Stimulated activated CD4-positive, alpha-beta T cell treated with anti-CD3 and anti-CD28 coated beads, TNF-alpha, amount 100 ng/mL, for 48 hours (primary cell): ENCODE measurements at regions not wholly inside any gene's neighbourhood (a gene's known extent, or its start where the extent isn't known, plus 50 kb on each side); places are given as distances from the start of the nearest gene placed in this dataset.
"Not testable (repeated sequence)": the region's sequence is repeated elsewhere in the genome, so short reads cannot be mapped to it uniquely, and the experiment has no call there.

Experiments used
- DNase-seq, 3 donors: peaks; one replicate each; pipeline ENCODE4 v3.0.0-alpha.2; 2020; ENCODE audit warnings: low read depth in 3 of 3

DNA sequence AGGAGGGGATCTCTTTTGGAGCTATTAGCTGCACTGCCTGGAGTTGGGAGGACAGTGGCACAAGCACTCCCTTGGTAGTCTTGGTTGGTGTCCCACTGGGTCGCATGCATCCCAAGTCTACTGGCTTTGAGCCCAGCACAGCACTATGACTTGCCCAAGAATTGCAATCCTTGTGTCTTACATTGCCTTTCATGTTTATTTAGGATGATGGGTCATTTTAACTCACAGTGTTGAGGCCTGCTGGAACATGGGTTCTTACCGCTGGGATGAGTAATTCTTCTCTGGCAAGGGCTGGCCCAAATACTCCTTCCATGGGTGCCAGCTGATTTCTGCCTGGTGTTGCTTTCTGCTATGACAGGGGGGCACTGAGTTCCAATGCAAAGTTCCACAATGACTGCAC is 185.5 kb downstream of the TEX13C start:
- DNase-seq, result no peak

DNA sequence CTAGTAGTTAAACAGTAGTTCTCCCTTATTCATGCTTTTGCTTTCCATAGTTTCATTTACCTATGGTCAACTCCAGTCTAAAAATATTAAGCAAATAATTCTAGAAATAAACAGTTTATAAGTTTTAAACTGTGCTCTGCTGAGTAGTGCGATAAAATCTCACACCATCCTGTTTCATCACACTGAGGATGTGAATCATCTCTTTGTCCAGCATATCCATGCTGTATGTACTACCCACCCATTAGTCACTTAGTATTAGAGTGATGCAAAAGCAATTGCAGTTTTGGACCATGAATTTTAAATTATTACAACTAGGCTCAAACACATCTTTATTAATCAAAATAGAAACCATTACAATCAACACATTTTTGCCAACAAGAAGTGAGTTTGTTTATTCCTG is 187.4 kb downstream of the TEX13C start:
- no peak for DNase-seq

DNA sequence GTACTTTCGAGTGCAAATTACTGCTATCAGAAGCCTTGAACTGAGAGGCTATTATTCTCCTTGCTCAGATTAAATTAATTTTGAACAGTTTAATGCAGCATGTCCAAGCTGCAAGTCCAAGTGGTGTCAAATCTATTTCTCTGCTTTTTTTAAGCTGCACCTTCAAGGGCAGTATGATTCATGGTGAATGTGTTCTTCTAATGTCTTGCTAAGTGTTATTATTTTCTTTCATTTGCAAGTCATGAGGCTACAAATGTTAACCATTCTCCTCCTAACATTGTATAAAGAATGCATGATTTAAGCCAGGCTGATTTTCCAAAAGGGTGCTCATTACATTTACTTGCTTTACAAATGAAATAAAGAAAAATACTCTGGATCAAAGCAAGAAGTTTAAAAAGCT is 200.4 kb downstream of the TEX13C start:
- DNase-seq, result no peak

DNA sequence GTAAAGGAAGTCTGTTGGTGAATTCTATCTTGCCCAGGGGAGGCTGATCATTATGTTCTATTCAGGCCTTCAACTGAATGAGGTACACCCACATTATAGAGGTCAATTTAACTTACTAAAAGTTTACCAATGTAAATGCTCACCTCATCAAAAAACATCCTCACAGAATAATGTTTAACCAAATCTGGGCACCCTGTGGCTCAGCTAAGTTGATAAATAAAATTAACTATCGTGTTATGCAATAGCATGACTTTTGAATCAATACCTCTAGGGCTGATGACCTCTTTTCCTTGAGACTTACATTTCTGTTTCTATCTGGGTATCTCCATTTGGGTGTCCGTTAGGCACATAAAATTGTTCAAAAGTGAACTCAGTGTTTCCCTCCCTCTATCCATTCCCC is 203.1 kb downstream of the TEX13C start:
- DNase-seq, result no peak

DNA sequence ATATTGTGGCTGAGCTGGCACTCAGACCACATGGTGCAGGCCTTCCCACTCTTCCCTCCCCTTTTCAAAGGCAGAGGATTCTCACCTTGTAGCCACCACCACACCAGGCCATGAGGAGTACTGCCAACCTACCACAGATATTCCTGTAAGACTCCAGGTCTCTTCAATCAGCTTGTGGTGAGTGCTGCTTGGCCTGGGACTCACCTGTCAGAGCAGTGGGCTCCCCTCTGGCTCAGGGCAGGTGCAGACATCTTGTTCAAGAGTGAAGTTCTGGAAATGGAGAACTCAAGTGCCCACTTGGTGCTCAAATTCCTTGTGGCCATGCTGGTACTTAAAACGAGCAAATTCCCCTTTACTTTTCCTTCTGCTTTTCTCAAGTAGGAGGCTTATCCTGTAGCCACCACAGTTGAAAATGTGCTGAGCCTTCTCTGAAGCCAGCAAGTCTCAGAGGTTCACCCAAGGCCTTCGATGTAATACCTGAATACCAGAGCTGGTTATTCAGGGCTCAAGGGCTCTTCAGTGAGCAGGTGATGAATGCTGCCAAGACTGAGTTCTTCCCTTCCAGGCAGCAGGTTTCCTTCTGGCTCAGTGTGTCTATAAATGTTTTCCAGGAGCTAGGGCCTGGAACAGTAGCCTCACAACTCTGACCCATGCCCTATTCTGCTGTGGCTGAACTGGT is 212.9 kb downstream of the TEX13C start:
- no peak for DNase-seq

DNA sequence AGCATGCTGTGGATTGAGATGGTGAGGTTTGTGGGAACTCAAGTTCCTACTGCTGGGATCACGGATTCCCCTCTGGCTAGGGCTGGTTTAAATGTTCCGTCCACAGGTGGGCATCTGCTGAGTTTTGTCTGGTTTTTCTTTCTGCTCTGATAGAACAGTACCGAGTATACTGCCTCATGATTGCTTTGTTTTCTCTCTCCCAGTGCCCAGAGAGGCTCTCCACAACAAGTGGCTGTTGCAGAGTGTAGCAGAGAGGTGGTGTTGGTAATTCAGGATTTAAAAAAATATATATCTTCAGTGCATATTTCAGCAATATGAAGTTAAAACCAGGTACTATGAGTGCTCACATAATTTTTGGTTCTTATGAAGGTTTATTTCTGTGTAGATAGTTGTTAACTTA is 213.7 kb downstream of the TEX13C start:
- no peak for DNase-seq

DNA sequence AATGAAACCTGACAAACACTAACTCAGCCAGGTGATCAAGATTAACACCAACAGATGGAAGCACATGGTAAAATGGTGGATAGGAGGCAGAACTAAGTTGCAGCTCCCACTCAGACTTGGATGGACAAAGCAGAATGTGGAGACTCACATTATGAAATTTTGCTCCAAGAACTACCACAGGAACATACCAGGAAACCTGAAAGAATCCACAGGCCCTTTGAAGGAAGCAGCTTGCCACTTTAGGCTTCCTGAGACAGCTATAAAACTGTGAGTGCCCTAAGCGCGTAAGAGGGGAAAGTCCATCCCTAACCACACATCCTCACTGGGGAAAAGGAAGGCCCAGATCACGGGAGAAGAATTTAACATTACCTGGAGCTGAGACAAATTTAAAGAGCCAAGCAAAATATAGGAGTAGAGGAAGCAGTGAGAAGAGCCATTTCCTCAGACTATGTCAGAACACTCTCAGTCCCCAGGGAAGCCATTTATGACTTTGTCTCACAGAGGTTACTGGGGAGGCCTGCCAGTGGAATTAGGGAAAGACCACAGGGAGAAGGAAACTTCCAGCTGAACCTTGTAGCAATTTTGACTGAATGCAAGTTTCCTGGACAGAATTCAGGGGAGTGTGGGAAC is 224.5 kb downstream of the TEX13C start:
- no peak for DNase-seq

DNA sequence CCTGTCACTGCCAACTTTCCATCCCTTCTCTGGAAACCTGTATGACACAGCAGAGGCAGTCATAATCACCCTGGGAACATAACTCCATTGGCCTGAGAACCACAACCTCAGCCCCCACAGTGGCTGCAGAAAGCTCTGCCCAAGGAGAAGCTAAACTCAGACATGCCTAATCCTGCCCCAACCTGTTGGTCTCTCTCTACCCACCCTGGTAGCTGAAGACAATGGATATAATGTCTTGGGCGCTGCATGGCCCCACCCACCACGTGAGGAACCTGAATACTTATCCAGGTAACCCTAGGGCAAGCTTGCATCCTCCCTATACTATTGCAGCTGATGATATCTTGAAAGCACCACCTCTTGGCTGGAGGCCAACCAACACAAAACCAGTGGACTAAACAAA is 225.2 kb downstream of the TEX13C start:
- no peak for DNase-seq

DNA sequence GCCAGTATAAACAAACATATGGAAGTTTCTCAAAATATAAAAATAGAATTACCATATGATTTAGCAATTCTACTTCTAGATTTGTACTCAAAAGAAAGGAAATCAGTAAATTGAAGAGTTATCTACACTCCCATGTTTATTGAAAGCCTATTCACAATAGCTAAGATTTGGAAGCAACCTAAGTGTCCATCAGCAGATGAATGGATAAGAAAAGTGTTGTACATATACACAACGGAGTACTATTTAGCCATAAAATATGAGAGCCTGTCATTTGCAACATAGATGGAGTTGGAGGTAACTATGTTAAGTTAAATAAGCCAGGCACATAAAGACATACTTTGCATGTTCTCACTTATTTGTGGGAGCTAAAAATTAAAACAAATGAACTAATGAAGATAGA is 257.8 kb downstream of the TEX13C start:
- DNase-seq, result no peak

DNA sequence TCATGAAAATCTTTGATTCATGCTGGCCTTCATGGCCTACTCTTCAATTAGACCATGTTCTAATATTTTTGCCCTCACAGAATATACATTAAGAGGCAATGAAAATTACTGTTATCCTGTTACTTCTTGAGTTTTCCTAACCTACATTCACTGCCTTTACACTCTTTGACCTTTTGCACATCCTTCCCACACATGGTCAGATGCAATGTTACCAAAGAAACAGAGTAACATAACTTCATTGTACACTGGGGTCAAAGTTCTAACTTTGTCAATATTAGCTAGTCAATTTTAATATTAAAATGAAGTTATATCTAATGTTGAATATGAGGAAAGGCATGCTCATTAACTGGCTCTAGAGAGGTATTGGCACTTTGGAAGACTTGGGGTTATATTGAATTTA is 284.8 kb downstream of the TEX13C start:
- no peak for DNase-seq

DNA sequence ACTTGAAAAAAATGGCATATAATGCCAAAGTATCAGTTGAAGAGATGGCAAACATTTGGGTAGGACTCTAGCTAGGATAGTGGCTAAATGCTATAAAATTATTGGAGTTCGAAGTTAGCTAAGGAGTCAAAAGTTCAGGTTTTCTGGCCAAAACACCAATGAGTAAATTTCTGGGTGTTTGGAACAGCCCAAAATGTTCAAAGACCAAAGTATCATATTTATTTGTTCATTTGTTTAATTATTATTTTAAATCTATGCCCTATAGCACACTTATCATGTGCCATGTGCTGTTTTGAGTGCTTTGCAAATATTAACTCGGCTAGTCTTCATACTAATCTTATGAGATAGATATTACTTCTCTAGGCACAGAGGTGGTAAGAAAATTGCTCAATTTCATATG is 285.5 kb downstream of the TEX13C start:
- no peak for DNase-seq

DNA sequence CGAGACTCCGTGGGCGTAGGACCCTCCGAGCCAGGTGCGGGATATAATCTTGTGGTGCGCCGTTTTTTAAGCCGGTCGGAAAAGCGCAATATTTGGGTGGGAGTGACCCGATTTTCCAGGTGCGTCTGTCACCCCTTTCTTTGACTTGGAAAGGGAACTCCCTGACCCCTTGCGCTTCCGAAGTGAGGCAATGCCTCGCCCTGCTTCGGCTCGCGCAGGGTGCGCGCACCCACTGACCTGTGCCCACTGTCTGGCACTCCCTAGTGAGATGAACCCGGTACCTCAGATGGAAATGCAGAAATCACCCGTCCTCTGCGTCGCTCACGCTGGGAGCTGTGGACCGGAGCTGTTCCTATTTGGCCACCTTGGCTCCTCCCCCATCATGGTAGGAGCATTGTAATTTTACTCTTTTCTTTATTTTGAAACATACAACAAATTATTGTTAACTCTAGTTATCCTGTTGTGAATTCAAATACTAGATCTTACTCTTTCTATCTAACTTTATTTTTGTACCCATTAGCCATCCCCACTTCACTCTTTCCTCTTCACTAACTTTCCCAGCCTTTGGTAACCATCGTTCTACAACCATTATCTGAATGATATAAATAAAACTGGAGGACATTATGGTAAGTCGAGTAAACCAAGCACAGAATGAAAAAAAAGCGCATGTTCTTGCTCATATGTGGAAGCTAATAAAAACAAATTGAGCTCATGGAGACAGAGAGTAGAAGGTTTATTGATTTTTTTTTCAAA is 295.1 kb downstream of the TEX13C start:
- DNase-seq, result not testable (repeated sequence)

DNA sequence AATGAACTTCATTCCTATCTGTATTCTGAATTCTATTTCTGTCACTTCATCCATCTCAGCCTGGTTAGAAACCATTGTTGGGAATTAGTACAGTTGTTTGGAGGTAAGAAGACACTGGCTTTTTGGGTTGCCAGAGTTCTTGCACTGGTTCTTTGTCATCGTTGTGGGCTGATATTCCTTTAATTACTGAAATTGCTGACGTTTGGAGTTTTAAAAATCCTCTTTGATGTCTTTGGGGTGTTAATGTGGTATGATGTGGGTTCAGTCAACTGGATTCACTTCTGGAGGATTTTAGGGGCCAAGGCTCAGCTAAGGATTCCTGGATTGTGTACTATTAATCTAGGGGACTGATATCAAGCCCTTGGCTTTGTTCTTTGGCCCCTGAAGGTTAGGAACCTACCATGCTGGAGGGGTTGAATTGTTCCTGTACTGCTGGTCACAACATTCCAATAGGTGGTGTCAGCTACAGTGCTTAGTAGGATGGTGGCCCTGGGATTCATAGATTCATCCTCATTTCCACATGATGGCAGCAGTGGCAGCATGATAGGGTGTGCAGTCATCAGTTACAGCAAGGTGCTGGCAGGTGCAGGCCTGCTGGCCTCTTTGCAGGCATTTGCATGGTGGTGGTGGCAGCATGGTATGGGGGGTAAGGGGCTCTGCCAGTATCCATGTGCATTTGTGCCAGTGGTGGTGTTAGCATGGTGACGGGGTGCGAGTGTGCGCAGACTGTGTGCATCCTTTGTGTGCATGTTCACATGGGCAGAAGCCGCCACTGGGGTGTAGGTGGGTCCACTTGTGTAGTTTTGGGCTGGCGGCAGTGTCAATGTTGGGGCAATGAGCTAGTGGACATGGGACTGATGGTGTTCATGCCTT is 301.3 kb downstream of the TEX13C start:
- no peak for DNase-seq

DNA sequence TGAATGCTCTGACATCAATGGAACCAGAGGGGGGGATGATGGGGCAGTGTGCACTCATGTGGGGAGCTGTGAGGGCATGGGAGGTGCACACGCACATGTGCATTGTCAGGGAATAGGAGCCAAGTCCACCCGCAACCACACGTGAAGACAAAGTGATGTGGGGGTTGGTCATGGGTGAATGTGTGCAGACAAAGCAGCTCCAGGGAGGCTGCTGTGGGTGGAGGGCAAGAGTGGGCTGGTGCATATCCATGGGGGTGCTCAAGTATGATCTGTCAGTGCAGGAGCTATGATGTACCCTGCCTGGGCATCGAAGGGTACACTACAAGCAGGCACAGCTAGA is 301.9 kb downstream of the TEX13C start:
- DNase-seq, result no peak

DNA sequence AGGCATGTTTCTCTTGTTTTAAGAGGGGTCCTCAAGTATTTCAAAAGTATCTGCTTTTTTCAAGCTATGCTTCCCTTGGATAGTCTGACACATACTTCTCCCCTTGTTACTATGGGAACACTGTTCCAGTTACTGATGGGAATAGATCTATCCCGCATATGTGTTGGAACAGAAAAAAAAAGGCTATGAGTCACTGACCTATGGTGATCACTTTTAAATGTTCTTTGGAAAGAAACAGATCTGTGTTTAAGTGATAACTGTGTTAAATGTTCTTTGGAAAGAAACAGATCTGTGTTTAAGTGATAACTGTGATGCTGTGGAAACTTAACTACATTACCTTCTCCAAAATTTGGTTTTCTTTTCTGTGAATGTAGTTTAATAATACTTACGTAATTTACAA is 303.2 kb downstream of the TEX13C start:
- no peak for DNase-seq

DNA sequence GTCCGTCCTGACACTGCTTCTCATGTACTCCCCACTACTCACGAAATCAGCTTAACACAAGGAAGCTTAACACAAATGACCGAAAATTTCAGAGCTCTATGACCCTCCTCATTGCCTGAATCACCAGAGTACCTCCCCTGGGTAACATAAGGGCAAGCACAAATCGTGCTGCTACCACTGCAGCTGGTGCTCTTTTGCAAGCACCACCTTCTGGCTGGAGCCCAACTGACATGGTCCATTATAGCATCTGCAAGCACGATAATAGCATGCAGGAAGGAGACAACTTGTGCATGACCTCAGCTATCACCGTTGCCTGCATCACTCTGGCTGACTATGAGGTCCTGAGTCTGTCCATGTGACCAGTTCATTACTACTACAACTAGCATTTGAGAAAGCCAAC is 308.0 kb downstream of the TEX13C start:
- DNase-seq, result no peak

DNA sequence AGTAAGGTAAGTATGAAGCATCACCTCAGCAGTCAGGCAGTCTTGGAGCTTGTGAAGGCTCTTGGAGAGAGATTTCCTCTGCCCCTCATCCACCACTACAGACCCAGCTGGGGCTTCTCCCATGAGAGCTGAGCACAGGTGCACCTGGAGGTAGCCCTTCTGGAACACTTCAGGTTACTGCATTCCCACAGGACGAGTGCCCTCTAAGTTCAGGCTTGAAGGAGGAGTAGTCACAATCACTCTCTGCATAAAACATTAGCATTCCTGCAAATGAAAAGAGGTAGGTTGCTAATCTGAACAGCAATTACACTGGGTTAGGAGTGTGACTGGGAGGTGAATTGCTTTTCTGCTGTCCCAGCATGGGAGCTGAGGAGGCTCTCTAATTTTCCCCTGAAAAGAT is 308.8 kb downstream of the TEX13C start:
- no peak for DNase-seq

DNA sequence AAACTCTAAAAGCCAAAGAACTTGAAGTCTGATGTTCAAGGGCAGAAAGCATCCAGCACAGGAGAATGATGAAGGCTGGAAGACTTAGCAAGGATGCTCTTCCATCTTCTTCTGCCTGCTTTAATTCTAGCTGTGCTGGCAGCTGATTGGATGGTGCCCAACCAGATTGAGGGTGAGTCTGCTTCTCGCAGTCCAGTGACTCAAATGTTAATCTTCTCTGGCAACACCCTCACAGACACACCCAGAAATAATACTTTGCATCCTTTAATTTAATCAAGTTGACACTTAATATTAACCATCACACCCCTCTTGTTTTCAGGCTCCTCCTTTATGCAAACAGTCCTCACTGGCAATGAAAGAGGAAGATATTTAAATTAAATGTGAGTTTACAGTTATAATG is 321.7 kb downstream of the TEX13C start:
- no peak for DNase-seq

DNA sequence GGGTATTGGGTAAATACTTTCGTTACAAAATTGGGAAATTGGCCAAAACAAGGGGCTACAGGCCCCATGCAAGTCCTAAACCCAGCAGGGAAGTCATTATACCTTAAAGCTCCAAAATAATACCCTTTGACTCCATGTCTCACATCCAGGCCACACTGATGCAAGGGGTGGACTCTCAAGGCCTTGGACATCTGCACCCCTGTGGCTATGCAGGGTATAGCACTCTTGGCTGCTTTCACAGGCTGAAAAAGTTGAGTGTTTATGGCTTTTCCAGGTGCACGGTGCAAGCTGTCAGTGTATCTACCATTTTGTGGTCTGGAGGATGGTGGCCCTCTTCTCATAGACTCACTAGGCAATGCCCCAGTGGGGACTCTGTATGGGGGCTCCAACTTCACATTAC is 326.5 kb downstream of the TEX13C start:
- peak in 1 of 3 donors; percentile 1 for DNase-seq

DNA sequence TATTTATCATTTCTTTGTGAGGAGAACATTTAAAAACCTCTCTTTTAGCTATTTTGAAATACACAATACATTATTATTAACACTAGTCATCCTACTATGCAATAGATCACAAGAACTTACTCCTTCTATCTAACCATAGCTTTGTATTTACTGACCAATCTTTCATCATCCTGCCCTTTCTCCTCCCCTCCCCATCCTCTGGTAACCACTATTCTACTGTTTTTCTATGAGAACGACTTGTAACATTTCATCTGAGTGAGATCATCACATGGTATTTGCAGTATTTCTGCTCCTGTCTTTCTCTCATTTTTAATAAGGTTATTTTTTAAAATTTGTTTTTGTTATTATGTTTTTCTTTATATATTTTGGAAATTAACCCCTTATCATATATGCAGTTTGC is 331.8 kb downstream of the TEX13C start:
- DNase-seq, result no peak

DNA sequence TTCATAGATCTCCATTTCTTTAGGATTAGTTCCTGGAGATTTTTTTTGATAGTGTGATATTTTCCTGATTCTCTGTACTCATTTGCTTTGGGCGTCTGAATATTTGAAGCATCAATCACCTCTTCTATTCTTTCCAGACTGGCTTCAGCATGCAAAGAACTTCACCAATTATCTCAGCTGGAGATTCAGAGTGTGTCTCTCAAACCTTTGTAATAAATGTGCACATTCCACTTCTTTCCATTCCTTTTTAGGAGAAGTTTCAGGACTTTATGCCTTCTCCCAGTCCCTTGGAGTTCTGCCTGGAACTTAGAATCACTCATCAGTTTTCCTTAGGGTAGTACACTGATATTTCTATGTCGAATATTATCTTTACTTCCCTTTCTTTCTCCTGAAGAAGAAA is 334.8 kb downstream of the TEX13C start:
- DNase-seq, result no peak

DNA sequence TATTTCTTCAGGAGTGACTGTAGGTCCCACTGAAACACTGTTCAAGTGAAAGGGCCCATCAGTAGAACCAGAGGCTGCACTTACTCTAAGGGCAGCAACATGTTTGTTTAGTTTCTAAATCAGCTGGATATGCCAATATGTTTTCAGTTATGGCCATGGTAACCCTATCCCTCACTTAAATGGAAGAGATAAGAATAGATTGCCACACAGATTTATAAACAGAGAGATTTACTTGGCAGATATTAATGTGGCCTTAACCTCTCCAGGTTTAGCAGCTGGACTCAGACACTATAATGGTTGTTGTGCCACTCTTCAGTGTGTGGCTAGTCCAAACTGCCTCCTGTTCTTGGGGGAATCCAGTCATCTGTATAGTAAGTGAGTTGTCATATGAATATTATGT is 354.1 kb downstream of the TEX13C start:
- DNase-seq, result no peak
